Loucy (cell line): ENCODE measurements at regions not wholly inside any gene's neighbourhood (a gene's known extent, or its start where the extent isn't known, plus 50 kb on each side); places are given as distances from the start of the nearest gene placed in this dataset.

Source experiments
- H2AFZ ChIP-seq: fragments of 200-600 bp; sonication (generic); 2 replicates; pipeline ENCODE4 v1.6.0; 2016; ENCODE audit warnings: antibody characterized with exemption, mild to moderate bottlenecking, low read length, moderate library complexity
- H3F3A ChIP-seq: fragments of 200-600 bp; 2 replicates; pipeline ENCODE4 v1.6.0; 2016; ENCODE audit warnings: antibody characterized with exemption, low read depth, mild to moderate bottlenecking
- H3K27me3 ChIP-seq: fragments of 200-600 bp; sonication (generic); 2 replicates; pipeline ENCODE4 v1.6.1; 2014; ENCODE audit warnings: low read length, mild to moderate bottlenecking; ENCODE audit not compliant: insufficient read depth, poor library complexity, severe bottlenecking
- H3K36me3 ChIP-seq: fragments of 200-600 bp; sonication (generic); 2 replicates; pipeline ENCODE4 v1.6.1; 2016; ENCODE audit warnings: low read length; ENCODE audit not compliant: insufficient read depth
- H3K4me1 ChIP-seq: fragments of 200-600 bp; sonication (generic); 2 replicates; pipeline ENCODE4 v1.5.1; 2014; ENCODE audit warnings: low read length, mild to moderate bottlenecking; ENCODE audit not compliant: insufficient read depth, poor library complexity, severe bottlenecking
- H3K4me2 ChIP-seq: fragments of 200-600 bp; sonication (generic); 2 replicates; pipeline ENCODE4 v1.6.0; 2014; ENCODE audit warnings: antibody characterized with exemption, low read length, low read depth, mild to moderate bottlenecking; ENCODE audit not compliant: poor library complexity, severe bottlenecking
- H3K4me3 ChIP-seq: fragments of 200-600 bp; sonication (generic); 2 replicates; pipeline ENCODE4 v1.5.1; 2014; ENCODE audit warnings: low read length, mild to moderate bottlenecking, mixed read lengths; ENCODE audit not compliant: poor library complexity, severe bottlenecking
- H3K79me2 ChIP-seq: fragments of 200-600 bp; sonication (generic); 2 replicates; pipeline ENCODE4 v1.6.1; 2014; ENCODE audit warnings: low read length; ENCODE audit not compliant: insufficient read depth
- H3K9ac ChIP-seq: fragments of 200-600 bp; sonication (generic); 2 replicates; pipeline ENCODE4 v1.6.0; 2014; ENCODE audit warnings: mild to moderate bottlenecking, low read depth, low read length, moderate library complexity; ENCODE audit not compliant: poor library complexity, severe bottlenecking
- H3K9me2 ChIP-seq: fragments of 200-600 bp; sonication (generic); replicated peaks from 2 replicates; pipeline ENCODE4 v1.6.1; 2016; ENCODE audit warnings: low read depth, low read length, mixed read lengths
- H3K9me3 ChIP-seq: fragments of 200-600 bp; sonication (generic); 2 replicates; pipeline ENCODE4 v1.6.1; 2014; ENCODE audit warnings: mild to moderate bottlenecking, antibody characterized with exemption, low read length, low read depth; ENCODE audit not compliant: insufficient read depth
- H4K20me1 ChIP-seq: fragments of 200-600 bp; sonication (generic); 2 replicates; pipeline ENCODE4 v1.6.0; 2014; ENCODE audit warnings: antibody characterized with exemption, low read length, mild to moderate bottlenecking; ENCODE audit not compliant: insufficient read depth, poor library complexity, severe bottlenecking
- CTCF ChIP-seq: fragments of 200-600 bp; sonication (generic); conservative IDR thresholded peaks from 2 replicates; pipeline ENCODE4 v1.5.1; 2014; ENCODE audit warnings: mild to moderate bottlenecking, antibody characterized with exemption, low read length
- EZH2phosphoT487 ChIP-seq: fragments of 200-600 bp; IDR thresholded peaks from 2 replicates; pipeline ENCODE4 v1.6.1; 2018; ENCODE audit warnings: antibody characterized with exemption, mild to moderate bottlenecking, moderate library complexity, borderline replicate concordance

- H3K27me3 ChIP-seq: no peaks in the 10 kb centered on the region
- H3K4me2 ChIP-seq: no peak overlapping the region
- H4K20me1 ChIP-seq: no peaks in the 10 kb centered on the region
- TF ChIP-seq CTCF (no peak), EZH2phosphoT487 (no peak)
- no peaks in the 10 kb centered on the region for H3K9me3 ChIP-seq
- no peak overlapping the region for H3K9ac ChIP-seq
- H2AFZ ChIP-seq: no peak overlapping the region
- no peaks in the 10 kb centered on the region for H3K9me2 ChIP-seq
- no peaks in the 10 kb centered on the region for H3K79me2 ChIP-seq
- no peaks in the 10 kb centered on the region for H3K36me3 ChIP-seq
- H3F3A ChIP-seq: no peaks in the 10 kb centered on the region
- H3K4me1 ChIP-seq: no peaks in the 10 kb centered on the region
- H3K4me3 ChIP-seq: no peak overlapping the region
These were observed 94.8 kb upstream of the KCNMA1 start for GRCh38 chr10:77732213-77733003.

- no peaks in the 10 kb centered on the region for H3K27me3 ChIP-seq
These were observed 89.9 kb upstream of the KCNMA1 start for GRCh38 chr10:77727481-77727880.

GRCh38 chr10:77726732-77727131, 89.1 kb upstream of the KCNMA1 start:
- Histone ChIP-seq H3K4me2 (no peak overlapping the region), H3K79me2 (no peaks in the 10 kb centered on the region), H3K9me2 (no peaks in the 10 kb centered on the region), H3K36me3 (no peaks in the 10 kb centered on the region), H3K4me3 (no peak overlapping the region), H3F3A (no peaks in the 10 kb centered on the region), H3K9me3 (no peaks in the 10 kb centered on the region), H4K20me1 (no peaks in the 10 kb centered on the region), H3K27me3 (no peaks in the 10 kb centered on the region), H2AFZ (no peak overlapping the region), H3K4me1 (no peaks in the 10 kb centered on the region), H3K9ac (no peak overlapping the region)
- TF ChIP-seq CTCF: no peak
- TF ChIP-seq EZH2phosphoT487: no peak

More at GRCh38 chr10:77727481-77727880, 89.9 kb upstream of the KCNMA1 start:
- Histone ChIP-seq H3K9me3 (no peaks in the 10 kb centered on the region), H3K9ac (no peak overlapping the region), H2AFZ (no peak overlapping the region), H3K4me1 (no peaks in the 10 kb centered on the region), H3K79me2 (no peaks in the 10 kb centered on the region), H3K36me3 (no peaks in the 10 kb centered on the region), H3K9me2 (no peaks in the 10 kb centered on the region), H3K4me2 (no peak overlapping the region), H3F3A (no peaks in the 10 kb centered on the region), H3K4me3 (no peak overlapping the region), H4K20me1 (no peaks in the 10 kb centered on the region)
- no peak for TF ChIP-seq EZH2phosphoT487
- TF ChIP-seq CTCF: no peak
